Calu3 (cell line): ENCODE measurements at regions not wholly inside any gene's neighbourhood (a gene's known extent, or its start where the extent isn't known, plus 50 kb on each side); places are given as distances from the start of the nearest gene placed in this dataset.

Experiments
- BruUV-seq: library from RNA; stranded (reverse); fragments of 400-500 nt; replicated peaks from 2 replicates; lab custom pipeline; 2021; lab: Mats Ljungman, UMichigan
- CTCF ChIA-PET: fragments of 300-600 bp; sonication (Branson Sonifier 250); formaldehyde crosslinking; loops from one replicate; lab custom pipeline; 2022; ENCODE audit warnings: antibody characterized with exemption; lab: Charles Lee
- DNase-seq: peaks from one replicate; pipeline ENCODE4 v3.0.0; 2022
- H3K27ac Mint-ChIP-seq: one replicate; pipeline ENCODE4 v1.8.0; 2022; ENCODE audit warnings: mixed read lengths; ENCODE audit not compliant: unreplicated experiment
- H3K27me3 Mint-ChIP-seq: one replicate; pipeline ENCODE4 v1.8.0; 2022; ENCODE audit warnings: mixed read lengths; ENCODE audit not compliant: unreplicated experiment
- H3K36me3 Mint-ChIP-seq: one replicate; pipeline ENCODE4 v1.8.0; 2022; ENCODE audit warnings: mild to moderate bottlenecking, moderate library complexity, mixed read lengths; ENCODE audit not compliant: insufficient read depth, unreplicated experiment
- H3K4me1 Mint-ChIP-seq: one replicate; pipeline ENCODE4 v1.8.0; 2022; ENCODE audit warnings: mild to moderate bottlenecking, low read depth, mixed read lengths; ENCODE audit not compliant: unreplicated experiment
- H3K4me3 Mint-ChIP-seq: one replicate; pipeline ENCODE4 v1.8.0; 2022; ENCODE audit warnings: mild to moderate bottlenecking, low read depth, moderate library complexity, mixed read lengths; ENCODE audit not compliant: unreplicated experiment
- H3K9me3 Mint-ChIP-seq: one replicate; pipeline ENCODE4 v1.8.0; 2022; ENCODE audit warnings: low read depth, mixed read lengths; ENCODE audit not compliant: unreplicated experiment
- CTCF ChIP-seq: fragments of 200-600 bp; IDR thresholded peaks from one replicate; pipeline ENCODE4 v1.8.0; 2022; ENCODE audit warnings: antibody characterized with exemption; ENCODE audit not compliant: unreplicated experiment
- intact Hi-C: fragments of 100-400 bp; cut with micrococcal nuclease; formaldehyde crosslinking; loops from one replicate; pipeline ENCODE4 v1.10.0; 2022; ENCODE audit not compliant: unreplicated experiment

- CTCF ChIA-PET: interaction anchor here (0.5 kb wide), 1 partner anchor 103 kb away, joined by 4 read pairs; no protein-coding TSS in a partner anchor
Measured at GRCh38 chr9:89751079-89751825, 146.4 kb downstream of the GADD45G start.

GRCh38 chr9:89752154-89752553 is 147.3 kb downstream of the GADD45G start:
- intact Hi-C loops: no loop called here
- Mint-ChIP-seq H3K4me3 (no peak overlapping the region), H3K27me3 (peaks cover 68% of the 10 kb centered on the region), H3K36me3 (no peaks in the 10 kb centered on the region), H3K27ac (no peak overlapping the region), H3K4me1 (no peaks in the 10 kb centered on the region), H3K9me3 (no peaks in the 10 kb centered on the region)
- no peak for TF ChIP-seq CTCF
- CTCF ChIA-PET: no interaction called here
- BruUV-seq: no TSS peak
- DNase-seq: no peak

More at GRCh38 chr9:89751079-89751825, 146.4 kb downstream of the GADD45G start:
- Mint-ChIP-seq H3K4me1 (no peaks in the 10 kb centered on the region), H3K9me3 (no peaks in the 10 kb centered on the region), H3K36me3 (no peaks in the 10 kb centered on the region), H3K4me3 (no peak overlapping the region), H3K27me3 (peaks cover 72% of the 10 kb centered on the region), H3K27ac (no peak overlapping the region)
- no peak for TF ChIP-seq CTCF
- no peak for DNase-seq
- intact Hi-C loops: no loop called here
- BruUV-seq: no TSS peak

GRCh38 chr9:89753472-89754055 is 148.8 kb downstream of the GADD45G start:
- no peak for TF ChIP-seq CTCF
- no peaks in the 10 kb centered on the region for H3K9me3 Mint-ChIP-seq
- peaks cover 66% of the 10 kb centered on the region for H3K27me3 Mint-ChIP-seq
- intact Hi-C loops: no loop called here
- no peak for DNase-seq
- no TSS peak for BruUV-seq
- H3K4me3 Mint-ChIP-seq: no peak overlapping the region
- no peak overlapping the region for H3K27ac Mint-ChIP-seq
- H3K36me3 Mint-ChIP-seq: no peaks in the 10 kb centered on the region
- CTCF ChIA-PET: no interaction called here
- no peaks in the 10 kb centered on the region for H3K4me1 Mint-ChIP-seq

GRCh38 chr9:89754193-89754592 is 149.4 kb downstream of the GADD45G start:
- Mint-ChIP-seq H3K9me3 (no peaks in the 10 kb centered on the region), H3K27me3 (peaks cover 67% of the 10 kb centered on the region), H3K36me3 (no peaks in the 10 kb centered on the region), H3K4me3 (no peak overlapping the region), H3K4me1 (no peaks in the 10 kb centered on the region), H3K27ac (no peak overlapping the region)
- no TSS peak for BruUV-seq
- CTCF ChIA-PET: no interaction called here
- DNase-seq: no peak
- no peak for TF ChIP-seq CTCF
- intact Hi-C loops: no loop called here
